ENCODE measurements at regions not wholly inside any gene's neighbourhood (a gene's known extent, or its start where the extent isn't known, plus 50 kb on each side); places are given as distances from the start of the nearest gene placed in this dataset.

DNA sequence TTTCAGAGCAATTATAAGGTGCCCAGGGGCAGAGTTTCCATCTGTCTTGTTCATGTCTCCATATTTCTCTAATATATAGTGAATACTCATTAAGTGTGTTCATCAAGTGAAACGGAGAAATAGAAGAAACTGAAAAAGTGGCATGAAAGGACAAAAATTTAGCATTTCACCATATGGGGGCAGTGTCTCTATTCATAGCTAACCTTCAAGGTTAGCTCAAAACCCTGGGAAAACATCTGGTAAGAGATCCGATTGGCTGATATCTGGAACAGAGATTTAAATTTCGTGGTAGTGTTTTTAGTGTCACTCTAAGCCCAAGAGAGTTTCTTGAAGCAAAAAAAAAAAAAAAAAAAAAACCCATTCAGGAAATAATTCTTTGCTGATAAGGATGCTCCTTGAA is 367.5 kb downstream of the DAD1 start:
- peak; percentile 48; the same call in 1 of the 2 replicates for TF ChIP-seq CTCF (conservative IDR thresholded peaks at IDR 0.05)
- no peak for TF ChIP-seq EZH2 (IDR thresholded peaks at IDR 0.05; ENCODE audit: low read depth)

Data from PC-9 (cell line).